Astrocyte (in vitro differentiated cells and primary cell): ENCODE measurements at regions not wholly inside any gene's neighbourhood (a gene's known extent, or its start where the extent isn't known, plus 50 kb on each side); places are given as distances from the start of the nearest gene placed in this dataset.

ENCODE experiments used
- DNase-seq: peaks from one replicate; pipeline ENCODE4 v3.0.0-alpha.2; 2010; ENCODE audit warnings: low read depth
- FAIRE-seq: peaks from 2 replicates; lab custom pipeline; 2011; peaks lifted over from hg19 to GRCh38; lab: Jason Lieb, UNC
- H2AFZ ChIP-seq: 2 replicates; pipeline ENCODE4 v1.6.0; 2012; ENCODE audit warnings: low read depth, low read length, inconsistent platforms
- H3K27ac ChIP-seq: 2 replicates; pipeline ENCODE4 v1.5.1; 2011; ENCODE audit warnings: low read depth, low read length, inconsistent platforms
- H3K27me3 ChIP-seq: 2 replicates; pipeline ENCODE4 v1.6.0; 2011; ENCODE audit warnings: low read length, inconsistent platforms; ENCODE audit not compliant: insufficient read depth
- H3K36me3 ChIP-seq: 2 replicates; pipeline ENCODE4 v1.5.1; 2011; ENCODE audit warnings: low read length, inconsistent platforms; ENCODE audit not compliant: insufficient read depth
- H3K4me1 ChIP-seq: 2 replicates; pipeline ENCODE4 v1.5.1; 2011; ENCODE audit warnings: low read length, inconsistent platforms; ENCODE audit not compliant: insufficient read depth
- H3K4me2 ChIP-seq: 2 replicates; pipeline ENCODE4 v1.6.0; 2012; ENCODE audit warnings: low read length, inconsistent platforms
- H3K4me3 ChIP-seq: 2 replicates; pipeline ENCODE4 v1.5.1; 2011; ENCODE audit warnings: low read depth, mild to moderate bottlenecking, low read length, inconsistent platforms; ENCODE audit not compliant: insufficient read depth
- H3K79me2 ChIP-seq: 2 replicates; pipeline ENCODE4 v1.6.0; 2012; ENCODE audit warnings: mild to moderate bottlenecking, low read length, inconsistent platforms; ENCODE audit not compliant: insufficient read depth
- H3K9ac ChIP-seq: 2 replicates; pipeline ENCODE4 v1.6.0; 2012; ENCODE audit warnings: mild to moderate bottlenecking, low read length, inconsistent platforms
- H3K9me3 ChIP-seq: 2 replicates; pipeline ENCODE4 v1.5.1; 2012; ENCODE audit warnings: low read depth, mild to moderate bottlenecking, low read length, inconsistent platforms; ENCODE audit not compliant: insufficient read depth
- H4K20me1 ChIP-seq: 2 replicates; pipeline ENCODE4 v1.6.0; 2012; ENCODE audit warnings: low read length, inconsistent platforms; ENCODE audit not compliant: insufficient read depth
- H3K27ac Mint-ChIP-seq: one replicate; pipeline ENCODE4 v1.8.0; 2021; ENCODE audit warnings: mild to moderate bottlenecking, mixed read lengths; ENCODE audit not compliant: unreplicated experiment
- H3K27me3 Mint-ChIP-seq: one replicate; pipeline ENCODE4 v1.8.0; 2021; ENCODE audit warnings: low read depth, mixed read lengths; ENCODE audit not compliant: unreplicated experiment
- H3K36me3 Mint-ChIP-seq: one replicate; pipeline ENCODE4 v1.8.0; 2021; ENCODE audit warnings: low read depth, mixed read lengths; ENCODE audit not compliant: unreplicated experiment
- H3K4me1 Mint-ChIP-seq: one replicate; pipeline ENCODE4 v1.8.0; 2021; ENCODE audit warnings: low read depth, mixed read lengths; ENCODE audit not compliant: unreplicated experiment
- H3K4me3 Mint-ChIP-seq: one replicate; pipeline ENCODE4 v1.8.0; 2021; ENCODE audit warnings: mild to moderate bottlenecking, moderate library complexity, mixed read lengths; ENCODE audit not compliant: unreplicated experiment
- H3K9me3 Mint-ChIP-seq: one replicate; pipeline ENCODE4 v1.8.0; 2021; ENCODE audit warnings: mild to moderate bottlenecking, mixed read lengths; ENCODE audit not compliant: unreplicated experiment
- CTCF ChIP-seq: IDR thresholded peaks from 2 replicates; pipeline ENCODE4 v1.5.1; 2011; ENCODE audit warnings: low read depth, mild to moderate bottlenecking, inconsistent platforms, low read length, moderate library complexity; ENCODE audit not compliant: insufficient read depth
- EZH2 ChIP-seq: IDR thresholded peaks from 2 replicates; pipeline ENCODE4 v1.6.1; 2012; ENCODE audit warnings: mild to moderate bottlenecking, low read length, inconsistent platforms; ENCODE audit not compliant: insufficient read depth

- peaks cover 9% of the 10 kb centered on the region for H3K4me1 Mint-ChIP-seq
- no peak overlapping the region for H3K27ac ChIP-seq
Measured at GRCh38 chr2:8614646-8615045, 67.2 kb upstream of the ID2 start.

DNA sequence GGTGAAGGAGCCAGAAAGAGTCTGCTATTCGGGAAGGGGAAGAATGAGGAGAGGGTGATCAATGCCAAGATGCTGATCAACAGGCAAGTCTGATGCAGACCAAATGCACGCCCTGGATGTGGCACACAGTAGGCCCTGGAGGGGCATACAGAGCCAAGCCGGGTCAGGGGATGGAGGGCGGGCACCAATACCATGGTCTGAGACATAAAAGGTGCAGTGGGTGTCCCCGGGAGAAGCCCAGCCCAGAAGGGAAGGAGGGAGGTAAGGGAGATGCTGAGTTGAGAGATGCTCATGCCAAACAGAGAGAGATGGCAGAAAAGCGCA lies 66.6 kb upstream of the ID2 start:
- no peak overlapping the region for H3K9ac ChIP-seq
- H3K27ac Mint-ChIP-seq: no peak overlapping the region
- H3K4me1 ChIP-seq: no peaks in the 10 kb centered on the region
- no peak overlapping the region for H3K27ac ChIP-seq
- no peak overlapping the region for H2AFZ ChIP-seq
- H3K4me2 ChIP-seq: no peak overlapping the region
- H3K4me1 Mint-ChIP-seq: peaks cover 3% of the 10 kb centered on the region
- no peak overlapping the region for H3K4me3 ChIP-seq
- no peak overlapping the region for H3K4me3 Mint-ChIP-seq
- no peaks in the 10 kb centered on the region for H3K79me2 ChIP-seq
- H3K36me3 ChIP-seq: no peaks in the 10 kb centered on the region
- no peak for DNase-seq
- H3K9me3 ChIP-seq: no peaks in the 10 kb centered on the region
- no peaks in the 10 kb centered on the region for H4K20me1 ChIP-seq
- peaks cover 55% of the 10 kb centered on the region for H3K27me3 Mint-ChIP-seq
- H3K9me3 Mint-ChIP-seq: peaks cover 15% of the 10 kb centered on the region
- no peaks in the 10 kb centered on the region for H3K27me3 ChIP-seq
- H3K36me3 Mint-ChIP-seq: peaks cover 8% of the 10 kb centered on the region
- FAIRE-seq: no peak
- TF ChIP-seq EZH2 (no peak), CTCF (no peak)

More at GRCh38 chr2:8614646-8615045, 67.2 kb upstream of the ID2 start:
- H3K4me3 ChIP-seq: no peak overlapping the region
- no peak overlapping the region for H3K4me2 ChIP-seq
- no peaks in the 10 kb centered on the region for H3K79me2 ChIP-seq
- H3K27me3 ChIP-seq: no peaks in the 10 kb centered on the region
- FAIRE-seq (no peak), DNase-seq (no peak)
- Mint-ChIP-seq H3K27ac (no peak overlapping the region), H3K27me3 (peaks cover 54% of the 10 kb centered on the region), H3K4me3 (no peak overlapping the region), H3K9me3 (peaks cover 15% of the 10 kb centered on the region), H3K36me3 (peaks cover 8% of the 10 kb centered on the region)
- H3K9ac ChIP-seq: no peak overlapping the region
- H2AFZ ChIP-seq: no peak overlapping the region
- H3K36me3 ChIP-seq: no peaks in the 10 kb centered on the region
- no peaks in the 10 kb centered on the region for H3K9me3 ChIP-seq
- no peaks in the 10 kb centered on the region for H4K20me1 ChIP-seq
- no peaks in the 10 kb centered on the region for H3K4me1 ChIP-seq
- TF ChIP-seq CTCF (no peak), EZH2 (no peak)

- Histone ChIP-seq H4K20me1 (no peaks in the 10 kb centered on the region), H2AFZ (no peak overlapping the region), H3K4me3 (no peak overlapping the region), H3K4me2 (no peak overlapping the region), H3K27me3 (no peaks in the 10 kb centered on the region), H3K9ac (no peak overlapping the region), H3K9me3 (no peaks in the 10 kb centered on the region), H3K4me1 (no peaks in the 10 kb centered on the region), H3K36me3 (no peaks in the 10 kb centered on the region), H3K79me2 (no peaks in the 10 kb centered on the region), H3K27ac (no peak overlapping the region)
- no peak for DNase-seq
- no peaks in the 10 kb centered on the region for H3K4me1 Mint-ChIP-seq
- H3K27me3 Mint-ChIP-seq: peaks cover 57% of the 10 kb centered on the region
- peaks cover 8% of the 10 kb centered on the region for H3K36me3 Mint-ChIP-seq
- no peak overlapping the region for H3K4me3 Mint-ChIP-seq
- TF ChIP-seq CTCF (no peak), EZH2 (no peak)
- FAIRE-seq: no peak
- H3K9me3 Mint-ChIP-seq: peaks cover 12% of the 10 kb centered on the region
- no peak overlapping the region for H3K27ac Mint-ChIP-seq
Measured at GRCh38 chr2:8615576-8616281, 66.1 kb upstream of the ID2 start.
